Fibroblast of lung (primary cell): ENCODE measurements at regions not wholly inside any gene's neighbourhood (a gene's known extent, or its start where the extent isn't known, plus 50 kb on each side); places are given as distances from the start of the nearest gene placed in this dataset.

Experiments
- DNase-seq, 2 donors: peaks; one replicate each; pipeline versions ENCODE4 v3.0.0 to v3.0.0-alpha.2; 2010; ENCODE audit warnings: low read depth in 2 of 2
- H2AFZ ChIP-seq: 2 replicates; pipeline ENCODE4 v1.5.1; 2012; ENCODE audit warnings: low read length, control low read depth, inconsistent platforms
- H3K27ac ChIP-seq: 2 replicates; pipeline ENCODE4 v1.5.1; 2011; ENCODE audit warnings: low read length, control low read depth; ENCODE audit not compliant: insufficient read depth
- H3K27me3 ChIP-seq: 2 replicates; pipeline ENCODE4 v1.5.1; 2011; ENCODE audit warnings: mild to moderate bottlenecking, low read length; ENCODE audit not compliant: control insufficient read depth, insufficient read depth
- H3K36me3 ChIP-seq: 2 replicates; pipeline ENCODE4 v1.5.1; 2011; ENCODE audit warnings: low read length; ENCODE audit not compliant: control insufficient read depth, insufficient read depth
- H3K4me1 ChIP-seq: 2 replicates; pipeline ENCODE4 v1.5.1; 2011; ENCODE audit warnings: low read length; ENCODE audit not compliant: control insufficient read depth, insufficient read depth; ENCODE audit errors: extremely low read depth
- H3K4me2 ChIP-seq: 2 replicates; pipeline ENCODE4 v1.5.1; 2011; ENCODE audit warnings: low read length, control low read depth; ENCODE audit not compliant: insufficient read depth; ENCODE audit errors: extremely low read depth
- H3K4me3 ChIP-seq, 4 experiments: fragments of 200-600 bp in 1 of 4; sonication (generic) in 1 of 4; replicated peaks in 1 of 4; 2 replicates each; pipeline ENCODE4 v1.5.1; 2011 to 2016; ENCODE audit warnings: low read length in 4 of 4, low read depth in 3 of 4, mild to moderate bottlenecking in 3 of 4, control low read depth in 2 of 4, inconsistent platforms in 1 of 4, mixed read lengths in 1 of 4; ENCODE audit not compliant: insufficient read depth in 1 of 4; ENCODE audit errors: control extremely low read depth in 1 of 4
- H3K79me2 ChIP-seq: 2 replicates; pipeline ENCODE4 v1.5.1; 2012; ENCODE audit warnings: mild to moderate bottlenecking, low read length, inconsistent platforms; ENCODE audit not compliant: control insufficient read depth, insufficient read depth
- H3K9ac ChIP-seq: 2 replicates; pipeline ENCODE4 v1.5.1; 2011; ENCODE audit warnings: mild to moderate bottlenecking, low read length, control low read depth; ENCODE audit not compliant: insufficient read depth
- H3K9me3 ChIP-seq: 2 replicates; pipeline ENCODE4 v1.5.1; 2012; ENCODE audit warnings: low read depth, low read length; ENCODE audit not compliant: control insufficient read depth, insufficient read depth
- H4K20me1 ChIP-seq: 2 replicates; pipeline ENCODE4 v1.5.1; 2011; ENCODE audit warnings: low read length; ENCODE audit not compliant: control insufficient read depth, insufficient read depth; ENCODE audit errors: extremely low read depth
- CTCF ChIP-seq, 2 donors: IDR thresholded peaks in 1 of 2; conservative IDR thresholded peaks in 1 of 2; 1 replicate in 1 of 2; 2 replicates in 1 of 2; pipeline ENCODE4 v1.5.1; 2011 to 2012; ENCODE audit warnings: low read length in 2 of 2, control low read depth in 1 of 2, inconsistent platforms in 1 of 2, low read depth in 1 of 2, mild to moderate bottlenecking in 1 of 2
- EZH2 ChIP-seq: IDR thresholded peaks from 2 replicates; pipeline ENCODE4 v1.5.1; 2012; ENCODE audit warnings: low read length, control low read depth, mild to moderate bottlenecking; ENCODE audit errors: missing control alignments

- no peaks in the 10 kb centered on the region for H3K4me1 ChIP-seq
- no peak overlapping the region for H3K4me3 ChIP-seq
- no peak for TF ChIP-seq CTCF (conservative IDR thresholded peaks at IDR 0.05 in 1 of 2, IDR thresholded peaks at IDR 0.05 in 1 of 2; ENCODE audit: low read depth in 1 of 2, low read length in 2 of 2)
- no peak for TF ChIP-seq EZH2
- no peaks in the 10 kb centered on the region for H3K27me3 ChIP-seq
- no peaks in the 10 kb centered on the region for H3K79me2 ChIP-seq
- DNase-seq = no peak
- H3K27ac ChIP-seq = no peak overlapping the region
- no peaks in the 10 kb centered on the region for H3K9me3 ChIP-seq
- no peak overlapping the region for H2AFZ ChIP-seq
- no peak overlapping the region for H3K4me2 ChIP-seq
- no peak overlapping the region for H3K9ac ChIP-seq
- H4K20me1 ChIP-seq = no peaks in the 10 kb centered on the region
- H3K36me3 ChIP-seq = no peaks in the 10 kb centered on the region
Observed at GRCh38 chr15:88307344-88307743, 50.8 kb upstream of the NTRK3 start.
